ENCODE measurements at regions not wholly inside any gene's neighbourhood (a gene's known extent, or its start where the extent isn't known, plus 50 kb on each side); places are given as distances from the start of the nearest gene placed in this dataset.

- Histone ChIP-seq H3K36me3 (no peaks in the 10 kb centered on the region), H3K27ac (no peak overlapping the region), H3K27me3 (peaks cover 0 to 9% (median 0%) of the 10 kb centered on the region in 3 donors), H3K4me1 (no peaks in the 10 kb centered on the region), H3K9me3 (no peaks in the 10 kb centered on the region), H3K4me3 (no peak overlapping the region)
- intact Hi-C loops (cut with DNase I; ENCODE audit: low total_unique reads), result no loop called here
- TF ChIP-seq EP300 (IDR thresholded peaks at IDR 0.05) (no peak), CTCF (IDR thresholded peaks at IDR 0.05) (no peak), POLR2AphosphoS5 (IDR thresholded peaks at IDR 0.05) (no peak), POLR2A (IDR thresholded peaks at IDR 0.05) (no peak)
- 67 to 86% (median 84%) methylated on average over 7 of the region's 7 CpGs for WGBS, 5 donors
- DNase-seq, result no peak
Measured at GRCh38 chr21:38121888-38122720, 134.7 kb upstream of the KCNJ15 start.

GRCh38 chr21:38123626-38124025 is 133.2 kb upstream of the KCNJ15 start:
- H3K4me1 ChIP-seq, result no peaks in the 10 kb centered on the region
- WGBS, 5 donors, result 78 to 91% (median 88%) methylated on average over 5 of the region's 5 CpGs
- no peak overlapping the region for H3K4me3 ChIP-seq
- H3K9me3 ChIP-seq, result no peaks in the 10 kb centered on the region
- intact Hi-C loops (cut with DNase I; ENCODE audit: low total_unique reads), result no loop called here
- H3K36me3 ChIP-seq, result no peaks in the 10 kb centered on the region
- DNase-seq, result peak in 1 of 2 donors; percentile 47
- H3K27ac ChIP-seq, result no peak overlapping the region
- TF ChIP-seq EP300 (IDR thresholded peaks at IDR 0.05) (no peak), POLR2AphosphoS5 (IDR thresholded peaks at IDR 0.05) (no peak), POLR2A (IDR thresholded peaks at IDR 0.05) (no peak), CTCF (IDR thresholded peaks at IDR 0.05) (no peak)
- H3K27me3 ChIP-seq, result peaks cover 0 to 9% (median 0%) of the 10 kb centered on the region in 3 donors

- peak; percentile 57 to 80 for DNase-seq
- Histone ChIP-seq H3K9me3 (no peaks in the 10 kb centered on the region), H3K36me3 (no peaks in the 10 kb centered on the region), H3K27me3 (peaks cover 0 to 20% (median 0%) of the 10 kb centered on the region in 3 donors), H3K4me3 (no peak overlapping the region), H3K4me1 (no peaks in the 10 kb centered on the region), H3K27ac (no peak overlapping the region)
- TF ChIP-seq POLR2AphosphoS5 (IDR thresholded peaks at IDR 0.05), result no peak
- TF ChIP-seq CTCF (IDR thresholded peaks at IDR 0.05), result peak in 5 of 7 experiments; percentile 8 to 54 (median 39)
- intact Hi-C loops (cut with DNase I; ENCODE audit: low total_unique reads), result no loop called here
- 28 to 36% (median 30%) methylated on average over 8 of the region's 8 CpGs for WGBS, 5 donors
Measured at GRCh38 chr21:38126666-38127303, 130.0 kb upstream of the KCNJ15 start.

GRCh38 chr21:38129711-38130110 is 127.1 kb upstream of the KCNJ15 start:
- Histone ChIP-seq H3K9me3 (no peaks in the 10 kb centered on the region), H3K27me3 (peaks cover 0 to 28% (median 0%) of the 10 kb centered on the region in 3 donors), H3K4me3 (no peak overlapping the region), H3K4me1 (no peaks in the 10 kb centered on the region), H3K36me3 (no peaks in the 10 kb centered on the region), H3K27ac (no peak overlapping the region)
- no peak for TF ChIP-seq POLR2AphosphoS5 (IDR thresholded peaks at IDR 0.05)
- TF ChIP-seq POLR2A (IDR thresholded peaks at IDR 0.05), result no peak
- no peak for TF ChIP-seq EP300 (IDR thresholded peaks at IDR 0.05)
- no peak for TF ChIP-seq CTCF (IDR thresholded peaks at IDR 0.05)
- WGBS, 5 donors, result 15 to 65% (median 46%) methylated on average over 1 of the region's 1 CpG
- DNase-seq, result no peak
- intact Hi-C loops (cut with DNase I; ENCODE audit: low total_unique reads), result no loop called here

All from stomach (tissue), 8 donors.